ENCODE measurements at regions not wholly inside any gene's neighbourhood (a gene's known extent, or its start where the extent isn't known, plus 50 kb on each side); places are given as distances from the start of the nearest gene placed in this dataset.

- TF ChIP-seq, protein P1, sequence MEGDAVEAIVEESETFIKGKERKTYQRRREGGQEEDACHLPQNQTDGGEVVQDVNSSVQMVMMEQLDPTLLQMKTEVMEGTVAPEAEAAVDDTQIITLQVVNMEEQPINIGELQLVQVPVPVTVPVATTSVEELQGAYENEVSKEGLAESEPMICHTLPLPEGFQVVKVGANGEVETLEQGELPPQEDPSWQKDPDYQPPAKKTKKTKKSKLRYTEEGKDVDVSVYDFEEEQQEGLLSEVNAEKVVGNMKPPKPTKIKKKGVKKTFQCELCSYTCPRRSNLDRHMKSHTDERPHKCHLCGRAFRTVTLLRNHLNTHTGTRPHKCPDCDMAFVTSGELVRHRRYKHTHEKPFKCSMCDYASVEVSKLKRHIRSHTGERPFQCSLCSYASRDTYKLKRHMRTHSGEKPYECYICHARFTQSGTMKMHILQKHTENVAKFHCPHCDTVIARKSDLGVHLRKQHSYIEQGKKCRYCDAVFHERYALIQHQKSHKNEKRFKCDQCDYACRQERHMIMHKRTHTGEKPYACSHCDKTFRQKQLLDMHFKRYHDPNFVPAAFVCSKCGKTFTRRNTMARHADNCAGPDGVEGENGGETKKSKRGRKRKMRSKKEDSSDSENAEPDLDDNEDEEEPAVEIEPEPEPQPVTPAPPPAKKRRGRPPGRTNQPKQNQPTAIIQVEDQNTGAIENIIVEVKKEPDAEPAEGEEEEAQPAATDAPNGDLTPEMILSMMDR (IDR thresholded peaks at IDR 0.05; ENCODE audit: low read depth, low read length) = no peak
- no peak for TF ChIP-seq POLR2A (IDR thresholded peaks at IDR 0.05; ENCODE audit: extremely low read depth, insufficient read length)
Observed at GRCh38 chr14:105971593-105972500, 445.5 kb downstream of the TMEM121 start.

All from NB4 (cell line).